ENCODE measurements at regions not wholly inside any gene's neighbourhood (a gene's known extent, or its start where the extent isn't known, plus 50 kb on each side); places are given as distances from the start of the nearest gene placed in this dataset.
A peak's percentile ranks its signal among the peaks of the same experiment; 100 is the strongest.
"Not testable (repeated sequence)": the region's sequence is repeated elsewhere in the genome, so short reads cannot be mapped to it uniquely, and the experiment has no call there.

DNA sequence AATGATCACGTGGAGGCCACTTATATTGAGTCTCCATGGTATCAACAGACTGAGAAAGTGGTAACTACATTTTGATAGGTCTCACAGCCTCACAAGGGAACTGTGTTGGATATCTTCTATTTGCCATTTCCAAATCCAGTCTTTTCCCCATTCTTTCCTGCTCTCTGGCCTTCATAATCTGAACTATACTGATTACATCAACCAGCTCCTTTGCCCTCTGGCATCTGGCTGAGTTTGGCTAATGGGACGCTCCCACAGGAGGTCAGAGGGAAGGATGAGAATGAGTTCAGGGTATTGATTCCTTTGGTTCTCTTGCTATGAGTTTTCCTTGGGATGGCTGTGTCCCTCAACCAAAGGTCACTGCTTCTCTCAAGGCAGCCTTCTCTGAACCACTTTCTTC lies 152.6 kb downstream of the RTL9 start:
- DNase-seq (ENCODE audit: low read depth, low spot score), result no peak

GRCh38 chrX:110512341-110512740 lies 153.7 kb downstream of the RTL9 start:
- DNase-seq (ENCODE audit: low read depth, low spot score), result no peak

DNA sequence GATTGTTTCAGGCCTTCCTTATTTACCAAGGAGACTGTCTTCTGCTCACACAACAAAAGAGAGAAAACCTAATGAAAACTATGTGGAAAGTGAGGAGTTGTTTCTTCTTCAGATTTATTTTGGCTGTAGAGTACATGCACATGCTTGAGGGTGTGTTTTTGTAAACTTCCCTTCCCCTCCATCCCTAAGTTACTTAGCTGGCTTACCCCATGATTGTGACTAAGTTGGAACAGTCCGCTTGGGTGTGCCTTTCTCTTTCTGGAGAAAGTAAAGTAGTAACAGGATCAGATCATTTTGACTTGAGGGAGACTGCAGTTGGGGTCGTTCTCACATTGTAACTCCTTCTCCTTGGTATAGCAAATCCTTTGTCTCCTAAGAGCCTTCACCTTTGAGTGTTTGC lies 155.9 kb downstream of the RTL9 start:
- DNase-seq (ENCODE audit: low read depth, low spot score), result no peak

GRCh38 chrX:110519501-110519900 lies 160.9 kb downstream of the RTL9 start:
- DNase-seq (ENCODE audit: low read depth, low spot score), result no peak

- no peak for DNase-seq (ENCODE audit: low read depth, low spot score)
Measured at GRCh38 chrX:110519906-110520452, 161.3 kb downstream of the RTL9 start.

- DNase-seq (ENCODE audit: low read depth, low spot score), result not testable (repeated sequence)
Measured at GRCh38 chrX:110520652-110521051, 162.0 kb downstream of the RTL9 start.

DNA sequence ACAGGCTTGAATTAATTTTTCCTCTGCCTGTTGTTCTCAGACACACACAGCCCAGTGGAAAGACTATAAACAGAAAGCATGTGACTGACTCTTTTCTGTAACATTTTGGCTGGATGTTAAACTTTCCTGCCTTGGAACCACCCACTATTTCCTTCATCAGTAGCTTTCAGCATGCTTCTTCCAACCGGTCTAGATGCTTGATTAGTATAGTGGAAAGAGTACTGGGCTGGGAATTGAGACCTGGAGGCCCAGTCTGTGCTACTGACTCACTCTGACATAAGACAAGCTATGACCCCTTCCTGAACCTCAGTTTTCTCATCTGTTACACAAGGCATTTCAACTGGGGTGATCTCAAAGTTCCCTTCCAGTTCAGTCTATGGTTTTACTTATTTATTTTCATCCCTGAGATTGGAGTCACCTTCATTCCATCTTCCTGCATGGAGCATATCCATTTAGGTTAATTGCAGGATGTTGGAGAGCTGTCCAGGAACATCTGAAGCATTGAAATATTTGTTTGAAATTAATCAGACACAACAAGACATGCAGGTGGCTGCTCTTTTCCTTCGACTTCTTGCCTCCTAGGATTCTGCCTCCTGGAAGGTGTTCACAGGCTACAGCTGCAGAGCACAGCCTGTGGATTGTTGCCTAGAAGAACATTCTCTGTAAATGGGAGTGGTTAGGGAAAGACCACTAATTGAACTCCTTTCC lies 173.4 kb downstream of the RTL9 start:
- no peak for DNase-seq (ENCODE audit: low read depth, low spot score)

- DNase-seq (ENCODE audit: low read depth, low spot score), result no peak
Measured at GRCh38 chrX:110532581-110532931, 173.9 kb downstream of the RTL9 start.

GRCh38 chrX:110536816-110537215 lies 178.2 kb downstream of the RTL9 start:
- DNase-seq (ENCODE audit: low read depth, low spot score), result no peak

DNA sequence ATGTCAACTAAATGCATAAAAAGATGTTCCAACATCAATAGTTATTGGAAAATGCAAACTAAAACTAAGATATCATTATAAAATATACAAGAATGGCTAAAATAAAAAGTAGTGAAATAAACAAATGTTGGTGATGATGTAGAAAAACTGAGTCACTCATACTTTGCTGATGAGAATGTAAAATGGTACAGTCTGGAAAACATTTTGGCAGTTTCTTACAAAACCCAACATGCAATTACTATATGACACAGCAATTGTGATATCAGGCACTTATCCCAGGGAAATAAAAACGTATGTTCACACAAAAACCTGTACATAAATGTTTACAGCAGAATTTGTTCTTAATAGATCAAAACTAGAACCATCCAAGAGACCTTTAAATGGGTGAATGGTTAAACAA lies 182.6 kb downstream of the RTL9 start:
- DNase-seq (ENCODE audit: low read depth, low spot score), result no peak

DNA sequence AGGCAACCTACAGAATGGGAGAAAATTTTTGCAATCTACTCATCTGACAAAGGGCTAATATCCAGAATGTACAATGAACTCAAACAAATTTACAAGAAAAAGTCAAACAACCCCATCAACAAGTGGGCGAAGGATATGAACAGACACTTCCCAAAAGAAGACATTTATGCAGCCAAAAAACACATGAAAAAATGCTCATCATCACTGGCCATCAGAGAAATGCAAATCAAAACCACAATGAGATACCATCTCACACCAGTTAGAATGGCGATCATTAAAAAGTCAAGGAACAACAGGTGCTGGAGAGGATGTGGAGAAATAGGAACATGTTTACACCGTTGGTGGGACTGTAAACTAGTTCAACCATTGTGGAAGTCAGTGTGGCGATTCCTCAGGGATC lies 192.2 kb downstream of the RTL9 start:
- DNase-seq (ENCODE audit: low read depth, low spot score), result not testable (repeated sequence)

- DNase-seq (ENCODE audit: low read depth, low spot score), result no peak
Measured at GRCh38 chrX:110557864-110558263, 199.2 kb downstream of the RTL9 start.

DNA sequence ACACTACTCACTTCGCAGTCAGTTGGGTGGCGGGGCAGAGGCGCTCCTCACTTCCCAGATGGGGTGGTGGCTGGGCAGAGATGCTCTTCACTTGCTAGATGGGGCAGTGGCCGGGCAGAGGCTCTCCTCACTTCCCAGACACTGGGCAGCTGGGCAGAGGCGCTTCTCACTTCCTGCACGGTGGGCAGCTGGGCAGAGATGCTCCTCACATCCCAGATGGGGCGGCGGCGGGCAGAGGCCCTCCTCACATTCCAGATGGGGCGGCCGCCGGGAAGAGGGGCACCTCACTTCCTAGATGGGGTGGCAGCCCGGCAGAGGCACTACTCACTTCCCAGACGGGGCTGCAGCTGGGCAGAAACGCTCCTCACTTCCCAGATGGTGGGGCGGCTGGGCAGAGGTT lies 199.8 kb downstream of the RTL9 start:
- DNase-seq (ENCODE audit: low read depth, low spot score), result no peak

GRCh38 chrX:110561034-110561433 lies 202.4 kb downstream of the RTL9 start:
- no peak for DNase-seq (ENCODE audit: low read depth, low spot score)

GRCh38 chrX:110563282-110563681 lies 204.6 kb downstream of the RTL9 start:
- peak; percentile 70 for DNase-seq (ENCODE audit: low read depth, low spot score)

GRCh38 chrX:110568441-110568840 lies 209.8 kb downstream of the RTL9 start:
- peak; percentile 69 for DNase-seq (ENCODE audit: low read depth, low spot score)

DNA sequence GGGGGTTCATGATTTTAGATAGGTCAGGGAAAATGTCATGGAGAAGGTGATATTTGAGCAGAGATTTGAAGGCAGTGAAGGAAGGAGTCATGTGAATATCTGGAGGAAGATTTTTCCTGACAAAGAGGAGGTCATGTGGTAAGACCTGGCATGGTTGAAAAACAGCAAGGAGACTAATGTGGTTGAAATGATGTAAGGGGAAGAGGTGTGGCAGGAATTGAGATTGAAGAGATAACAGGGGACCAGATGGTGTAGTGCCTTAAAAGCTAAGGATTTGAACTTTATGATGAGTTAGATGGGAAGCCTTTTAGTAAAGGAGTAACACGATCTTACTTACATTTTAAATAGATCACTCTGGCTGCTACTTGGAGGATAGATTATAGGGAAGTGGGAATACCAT lies 210.9 kb downstream of the RTL9 start:
- no peak for DNase-seq (ENCODE audit: low read depth, low spot score)

- DNase-seq (ENCODE audit: low read depth, low spot score), result no peak
Measured at GRCh38 chrX:110578270-110578669, 217.3 kb downstream of the CHRDL1 start.

GRCh38 chrX:110584083-110584482 lies 211.5 kb downstream of the CHRDL1 start:
- peak; percentile 21 for DNase-seq (ENCODE audit: low read depth, low spot score)

- DNase-seq (ENCODE audit: low read depth, low spot score), result no peak
Measured at GRCh38 chrX:110588164-110588563, 207.5 kb downstream of the CHRDL1 start.

- DNase-seq (ENCODE audit: low read depth, low spot score), result no peak
Measured at GRCh38 chrX:110588853-110589252, 206.8 kb downstream of the CHRDL1 start.

DNA sequence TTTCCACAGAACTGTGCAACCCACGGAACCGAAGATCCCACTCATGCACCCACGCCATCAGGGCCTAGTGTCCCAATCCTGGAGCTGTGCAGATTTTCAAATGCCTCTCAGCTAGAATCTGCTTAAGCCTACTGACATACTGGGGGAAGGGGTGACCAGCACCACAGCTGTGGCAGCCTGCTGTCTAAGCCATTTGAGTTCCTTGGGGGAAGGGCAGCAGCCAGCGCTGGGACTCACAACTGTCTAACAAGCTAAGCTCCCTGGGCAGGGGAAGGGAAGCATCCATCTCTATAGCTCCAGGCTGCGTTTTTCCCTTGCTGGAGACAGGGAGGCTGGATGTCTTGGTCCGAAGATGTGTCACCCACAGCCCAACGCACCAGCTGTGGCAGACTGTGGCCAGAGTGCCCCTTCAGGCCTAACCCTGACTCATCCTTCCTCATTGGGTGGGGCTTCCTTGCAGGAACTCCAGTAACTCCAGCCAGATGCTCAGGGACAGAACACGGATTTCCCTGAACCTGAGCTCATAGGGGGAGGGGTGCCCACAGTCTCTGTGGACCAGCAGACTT lies 194.8 kb downstream of the CHRDL1 start:
- no peak for DNase-seq (ENCODE audit: low read depth, low spot score)

DNA sequence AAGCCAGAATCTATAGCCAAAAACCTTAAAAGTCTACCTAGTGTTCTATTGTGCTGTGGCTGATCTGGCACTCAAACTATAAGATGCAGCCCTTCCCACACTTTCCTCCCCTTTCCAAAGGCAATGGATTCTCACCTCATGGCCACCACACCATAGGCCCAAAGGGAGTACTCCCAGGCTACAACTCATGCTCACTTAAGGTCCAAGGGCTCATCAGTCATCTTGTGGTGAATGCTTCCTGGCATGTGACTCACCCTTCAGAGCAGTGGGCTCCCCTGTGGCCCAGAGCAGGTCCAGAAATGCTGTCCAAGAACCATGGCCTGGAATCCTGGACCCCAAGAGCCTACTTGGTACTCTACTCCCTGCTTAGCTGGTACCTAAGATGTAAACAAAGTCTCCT lies 181.0 kb downstream of the CHRDL1 start:
- DNase-seq (ENCODE audit: low read depth, low spot score), result no peak

Data from astrocyte of the hippocampus (primary cell).